OCI-M1 (cell line): ENCODE measurements at regions not wholly inside any gene's neighbourhood (a gene's known extent, or its start where the extent isn't known, plus 50 kb on each side); places are given as distances from the start of the nearest gene placed in this dataset.
A peak's percentile ranks its signal among the peaks of the same experiment; 100 is the strongest.

Source experiments
- DNase-seq: peaks from one replicate; lab custom pipeline; 2025; lab: John Stamatoyannopoulos, UW

- DNase-seq: no peak
These were observed 89.7 kb upstream of the GRM7 start for GRCh38 chr3:6771171-6771570.

- DNase-seq: peak; percentile 14
These were observed 81.8 kb upstream of the GRM7 start for GRCh38 chr3:6779140-6779539.

GRCh38 chr3:6781092-6781491, 79.8 kb upstream of the GRM7 start:
- DNase-seq: no peak

- DNase-seq: no peak
These were observed 75.2 kb upstream of the GRM7 start for GRCh38 chr3:6785726-6786125.

GRCh38 chr3:6791161-6791560, 69.8 kb upstream of the GRM7 start:
- DNase-seq: peak; percentile 26

- DNase-seq: peak; percentile 79
These were observed 61.5 kb upstream of the GRM7 start for GRCh38 chr3:6799264-6799915.

- no peak for DNase-seq
These were observed 57.3 kb upstream of the GRM7 start for GRCh38 chr3:6803619-6804018.

GRCh38 chr3:6805236-6805635, 55.7 kb upstream of the GRM7 start:
- no peak for DNase-seq

GRCh38 chr3:6806991-6807390, 53.9 kb upstream of the GRM7 start:
- DNase-seq: no peak

GRCh38 chr3:6807967-6808588, 52.8 kb upstream of the GRM7 start:
- no peak for DNase-seq

- no peak for DNase-seq
These were observed 51.6 kb upstream of the GRM7 start for GRCh38 chr3:6809349-6809748.
